ENCODE measurements at regions not wholly inside any gene's neighbourhood (a gene's known extent, or its start where the extent isn't known, plus 50 kb on each side); places are given as distances from the start of the nearest gene placed in this dataset.

- Histone ChIP-seq H3K4me1 (ENCODE audit: control insufficient read depth in 1 of 2, insufficient read depth in 2 of 2, low read length in 2 of 2) (no peaks in the 10 kb centered on the region), H3K4ac (ENCODE audit: low read depth, low read length) (no peak overlapping the region), H3K4me2 (ENCODE audit: low read length) (no peak overlapping the region), H3K4me3 (ENCODE audit: low read depth, low read length) (no peak overlapping the region), H2BK120ac (ENCODE audit: insufficient read depth, low read length, poor library complexity) (no peak overlapping the region), H3K14ac (ENCODE audit: low read length) (no peak overlapping the region), H3K23ac (ENCODE audit: low read length) (no peak overlapping the region), H3K27me3 (ENCODE audit: insufficient read depth, low read length) (no peaks in the 10 kb centered on the region), H4K8ac (ENCODE audit: low read depth, low read length) (no peak overlapping the region), H3K9ac (ENCODE audit: low read length) (no peak overlapping the region), H3K18ac (ENCODE audit: low read length) (no peak overlapping the region), H2AK5ac (ENCODE audit: low read length) (no peak overlapping the region), H4K12ac (ENCODE audit: low read depth, low read length) (no peak overlapping the region), H2BK5ac (ENCODE audit: low read depth, low read length, poor library complexity) (no peak overlapping the region), H3K36me3 (ENCODE audit: control insufficient read depth in 1 of 2, insufficient read depth in 2 of 2, low read length in 2 of 2) (no peaks in the 10 kb centered on the region), H2BK12ac (ENCODE audit: low read length) (no peak overlapping the region), H2AFZ (ENCODE audit: insufficient read depth, low read length, poor library complexity) (no peak overlapping the region), H3K27ac (ENCODE audit: low read depth, low read length) (no peak overlapping the region), H3K9me3 (ENCODE audit: insufficient read depth, low read depth, low read length) (no peaks in the 10 kb centered on the region), H4K91ac (ENCODE audit: low read depth, low read length) (no peak overlapping the region), H3K79me1 (ENCODE audit: low read length) (no peaks in the 10 kb centered on the region), H3K79me2 (ENCODE audit: control insufficient read depth, insufficient read depth, low read length, poor library complexity) (no peaks in the 10 kb centered on the region)
- peak in 1 of 2 donors; percentile 42 for DNase-seq
- no CpG with 5 or more reads among the region's 2 CpGs for WGBS (ENCODE audit: extremely low coverage, insufficient coverage, insufficient read length)
Observed at GRCh38 chr12:60494244-60494643, 898.4 kb downstream of the SLC16A7 start.

- Histone ChIP-seq H3K79me1 (ENCODE audit: low read length) (no peaks in the 10 kb centered on the region), H3K9me3 (ENCODE audit: insufficient read depth, low read depth, low read length) (no peaks in the 10 kb centered on the region), H2AFZ (ENCODE audit: insufficient read depth, low read length, poor library complexity) (no peak overlapping the region), H4K8ac (ENCODE audit: low read depth, low read length) (no peak overlapping the region), H3K23ac (ENCODE audit: low read length) (no peak overlapping the region), H2BK120ac (ENCODE audit: insufficient read depth, low read length, poor library complexity) (no peak overlapping the region), H3K18ac (ENCODE audit: low read length) (no peak overlapping the region), H3K36me3 (ENCODE audit: control insufficient read depth in 1 of 2, insufficient read depth in 2 of 2, low read length in 2 of 2) (no peaks in the 10 kb centered on the region), H3K9ac (ENCODE audit: low read length) (no peak overlapping the region), H3K4me3 (ENCODE audit: low read depth, low read length) (no peak overlapping the region), H3K4me1 (ENCODE audit: control insufficient read depth in 1 of 2, insufficient read depth in 2 of 2, low read length in 2 of 2) (no peaks in the 10 kb centered on the region), H2AK5ac (ENCODE audit: low read length) (no peak overlapping the region), H3K79me2 (ENCODE audit: control insufficient read depth, insufficient read depth, low read length, poor library complexity) (no peaks in the 10 kb centered on the region), H2BK5ac (ENCODE audit: low read depth, low read length, poor library complexity) (no peak overlapping the region), H2BK12ac (ENCODE audit: low read length) (no peak overlapping the region), H3K27me3 (ENCODE audit: insufficient read depth, low read length) (no peaks in the 10 kb centered on the region), H3K4me2 (ENCODE audit: low read length) (no peak overlapping the region), H3K14ac (ENCODE audit: low read length) (no peak overlapping the region), H3K4ac (ENCODE audit: low read depth, low read length) (no peak overlapping the region), H4K91ac (ENCODE audit: low read depth, low read length) (no peak overlapping the region), H4K12ac (ENCODE audit: low read depth, low read length) (no peak overlapping the region), H3K27ac (ENCODE audit: low read depth, low read length) (no peak overlapping the region)
- DNase-seq, result no peak
- no CpG with 5 or more reads among the region's 1 CpG for WGBS (ENCODE audit: extremely low coverage, insufficient coverage, insufficient read length)
Observed at GRCh38 chr12:60498656-60499055, 902.8 kb downstream of the SLC16A7 start.

GRCh38 chr12:60501124-60501729, 905.4 kb downstream of the SLC16A7 start:
- H3K4me3 ChIP-seq (ENCODE audit: low read depth, low read length), result no peak overlapping the region
- H2BK12ac ChIP-seq (ENCODE audit: low read length), result no peak overlapping the region
- no peak overlapping the region for H2AK5ac ChIP-seq (ENCODE audit: low read length)
- no peaks in the 10 kb centered on the region for H3K79me2 ChIP-seq (ENCODE audit: control insufficient read depth, insufficient read depth, low read length, poor library complexity)
- H2AFZ ChIP-seq (ENCODE audit: insufficient read depth, low read length, poor library complexity), result no peak overlapping the region
- no peak overlapping the region for H3K14ac ChIP-seq (ENCODE audit: low read length)
- no peak overlapping the region for H3K4ac ChIP-seq (ENCODE audit: low read depth, low read length)
- H3K4me2 ChIP-seq (ENCODE audit: low read length), result no peak overlapping the region
- H2BK120ac ChIP-seq (ENCODE audit: insufficient read depth, low read length, poor library complexity), result no peak overlapping the region
- H3K23ac ChIP-seq (ENCODE audit: low read length), result no peak overlapping the region
- H3K27me3 ChIP-seq (ENCODE audit: insufficient read depth, low read length), result no peaks in the 10 kb centered on the region
- no peaks in the 10 kb centered on the region for H3K79me1 ChIP-seq (ENCODE audit: low read length)
- H3K36me3 ChIP-seq (ENCODE audit: control insufficient read depth in 1 of 2, insufficient read depth in 2 of 2, low read length in 2 of 2), result no peaks in the 10 kb centered on the region
- no peak overlapping the region for H3K27ac ChIP-seq (ENCODE audit: low read depth, low read length)
- no peak overlapping the region for H3K18ac ChIP-seq (ENCODE audit: low read length)
- no peak overlapping the region for H3K9ac ChIP-seq (ENCODE audit: low read length)
- no CpG with 5 or more reads among the region's 2 CpGs for WGBS (ENCODE audit: extremely low coverage, insufficient coverage, insufficient read length)
- no peak overlapping the region for H4K8ac ChIP-seq (ENCODE audit: low read depth, low read length)
- no peaks in the 10 kb centered on the region for H3K9me3 ChIP-seq (ENCODE audit: insufficient read depth, low read depth, low read length)
- no peak overlapping the region for H4K91ac ChIP-seq (ENCODE audit: low read depth, low read length)
- H3K4me1 ChIP-seq (ENCODE audit: control insufficient read depth in 1 of 2, insufficient read depth in 2 of 2, low read length in 2 of 2), result no peaks in the 10 kb centered on the region
- H2BK5ac ChIP-seq (ENCODE audit: low read depth, low read length, poor library complexity), result no peak overlapping the region
- H4K12ac ChIP-seq (ENCODE audit: low read depth, low read length), result no peak overlapping the region
- DNase-seq, result no peak

GRCh38 chr12:60522684-60523400, 927.0 kb downstream of the SLC16A7 start:
- Histone ChIP-seq H3K14ac (ENCODE audit: low read length) (no peak overlapping the region), H2AK5ac (ENCODE audit: low read length) (no peak overlapping the region), H3K36me3 (ENCODE audit: control insufficient read depth in 1 of 2, insufficient read depth in 2 of 2, low read length in 2 of 2) (no peaks in the 10 kb centered on the region), H3K27me3 (ENCODE audit: insufficient read depth, low read length) (no peaks in the 10 kb centered on the region), H4K91ac (ENCODE audit: low read depth, low read length) (no peak overlapping the region), H3K9me3 (ENCODE audit: insufficient read depth, low read depth, low read length) (no peaks in the 10 kb centered on the region), H2AFZ (ENCODE audit: insufficient read depth, low read length, poor library complexity) (no peak overlapping the region), H3K9ac (ENCODE audit: low read length) (no peak overlapping the region), H3K27ac (ENCODE audit: low read depth, low read length) (no peak overlapping the region), H3K79me1 (ENCODE audit: low read length) (no peaks in the 10 kb centered on the region), H4K12ac (ENCODE audit: low read depth, low read length) (no peak overlapping the region), H2BK120ac (ENCODE audit: insufficient read depth, low read length, poor library complexity) (no peak overlapping the region), H3K23ac (ENCODE audit: low read length) (no peak overlapping the region), H2BK12ac (ENCODE audit: low read length) (no peak overlapping the region), H2BK5ac (ENCODE audit: low read depth, low read length, poor library complexity) (no peak overlapping the region), H3K4me3 (ENCODE audit: low read depth, low read length) (no peak overlapping the region), H3K18ac (ENCODE audit: low read length) (no peak overlapping the region), H3K4ac (ENCODE audit: low read depth, low read length) (no peak overlapping the region), H3K79me2 (ENCODE audit: control insufficient read depth, insufficient read depth, low read length, poor library complexity) (no peaks in the 10 kb centered on the region), H3K4me2 (ENCODE audit: low read length) (no peak overlapping the region), H4K8ac (ENCODE audit: low read depth, low read length) (no peak overlapping the region), H3K4me1 (ENCODE audit: control insufficient read depth in 1 of 2, insufficient read depth in 2 of 2, low read length in 2 of 2) (no peaks in the 10 kb centered on the region)
- DNase-seq, result no peak
- WGBS (ENCODE audit: extremely low coverage, insufficient coverage, insufficient read length), result no CpG with 5 or more reads among the region's 5 CpGs

All from trophoblast cell (in vitro differentiated cells and primary cell).